SH-SY5Y (cell line): ENCODE measurements at regions not wholly inside any gene's neighbourhood (a gene's known extent, or its start where the extent isn't known, plus 50 kb on each side); places are given as distances from the start of the nearest gene placed in this dataset.

ENCODE experiments used
- GATA2 ChIP-seq: IDR thresholded peaks from 2 replicates; pipeline ENCODE4 v1.6.1; 2011; ENCODE audit warnings: mild to moderate bottlenecking, low read depth, low read length
- GATA3 ChIP-seq: IDR thresholded peaks from 2 replicates; pipeline ENCODE4 v1.6.1; 2011; ENCODE audit warnings: low read depth, mild to moderate bottlenecking, low read length, moderate library complexity

DNA sequence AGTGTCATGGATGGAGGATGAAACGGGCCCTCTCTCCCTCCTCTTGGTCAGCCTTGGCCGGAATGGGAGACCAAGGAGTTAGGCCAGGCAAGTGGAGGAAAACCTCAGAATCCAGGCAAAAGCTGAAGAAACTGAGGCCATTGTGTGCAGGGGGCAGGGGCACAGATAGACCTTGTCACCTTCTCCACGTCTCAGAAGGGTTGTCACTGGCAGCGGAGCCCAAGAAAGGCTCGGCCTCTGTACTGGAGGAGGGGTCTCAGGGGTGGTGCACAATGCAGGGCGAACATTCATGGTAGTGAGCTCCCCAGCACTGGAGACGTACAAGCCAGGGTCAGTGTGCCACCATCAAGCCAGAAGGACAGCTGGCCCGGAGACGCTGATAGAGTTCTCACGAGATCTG lies 139.5 kb downstream of the CPZ start:
- TF ChIP-seq GATA2 (no peak), GATA3 (no peak)
